Right atrium auricular region (tissue), 2 donors: ENCODE measurements at regions not wholly inside any gene's neighbourhood (a gene's known extent, or its start where the extent isn't known, plus 50 kb on each side); places are given as distances from the start of the nearest gene placed in this dataset.
"Not testable (repeated sequence)": the region's sequence is repeated elsewhere in the genome, so short reads cannot be mapped to it uniquely, and the experiment has no call there.

Experiments
- DNase-seq: peaks from one replicate; pipeline ENCODE4 v3.0.0-alpha.2; 2019; ENCODE audit warnings: low spot score
- H3K27ac ChIP-seq, 2 donors: fragments of 200-600 bp; sonication (generic); 1 replicate in 1 of 2; 2 replicates in 1 of 2; pipeline ENCODE4 v1.5.1; 2016 to 2019
- H3K27me3 ChIP-seq, 2 donors: fragments of 200-600 bp; sonication (generic); one replicate each; pipeline versions ENCODE4 v1.5.1 to v1.6.0; 2017 to 2019
- H3K36me3 ChIP-seq: fragments of 200-600 bp; sonication (generic); one replicate; pipeline ENCODE4 v1.5.1; 2016
- H3K4me1 ChIP-seq, 2 donors: fragments of 200-600 bp; sonication (generic); one replicate each; pipeline versions ENCODE4 v1.5.1 to v1.6.0; 2017 to 2019
- H3K4me3 ChIP-seq, 2 donors: fragments of 200-600 bp; sonication (generic); 1 replicate in 1 of 2; 2 replicates in 1 of 2; pipeline ENCODE4 v1.5.1; 2017 to 2019; ENCODE audit warnings: mild to moderate bottlenecking in 1 of 2, moderate library complexity in 1 of 2
- H3K9me3 ChIP-seq, 2 donors: fragments of 200-600 bp; sonication (generic); one replicate each; pipeline ENCODE4 v1.5.1; 2019
- CTCF ChIP-seq, 2 donors: fragments of 200-600 bp; sonication (generic); IDR thresholded peaks; one replicate each; pipeline ENCODE4 v1.5.1; 2019; ENCODE audit warnings: antibody characterized with exemption in 2 of 2

GRCh38 chr9:103183701-103184171 lies 188.6 kb downstream of the CYLC2 start:
- Histone ChIP-seq H3K27me3 (no peaks in the 10 kb centered on the region), H3K4me3 (no peak overlapping the region), H3K4me1 (no peaks in the 10 kb centered on the region), H3K27ac (no peak overlapping the region), H3K36me3 (no peaks in the 10 kb centered on the region), H3K9me3 (no peaks in the 10 kb centered on the region)
- no peak for TF ChIP-seq CTCF (IDR thresholded peaks at IDR 0.05)
- no peak for DNase-seq

- H3K4me3 ChIP-seq: no peak overlapping the region
- H3K4me1 ChIP-seq: no peaks in the 10 kb centered on the region
- H3K27me3 ChIP-seq: no peaks in the 10 kb centered on the region
- no peak overlapping the region for H3K27ac ChIP-seq
- no peak for DNase-seq
- TF ChIP-seq CTCF (IDR thresholded peaks at IDR 0.05): no peak
- H3K9me3 ChIP-seq: no peaks in the 10 kb centered on the region
- no peaks in the 10 kb centered on the region for H3K36me3 ChIP-seq
Observed at GRCh38 chr9:103186959-103187358, 191.8 kb downstream of the CYLC2 start.

- Histone ChIP-seq H3K4me1 (no peaks in the 10 kb centered on the region), H3K4me3 (no peak overlapping the region), H3K9me3 (no peaks in the 10 kb centered on the region), H3K27ac (no peak overlapping the region), H3K36me3 (no peaks in the 10 kb centered on the region), H3K27me3 (no peaks in the 10 kb centered on the region)
- no peak for TF ChIP-seq CTCF (IDR thresholded peaks at IDR 0.05)
- no peak for DNase-seq
Observed at GRCh38 chr9:103188781-103189350, 193.7 kb downstream of the CYLC2 start.

DNA sequence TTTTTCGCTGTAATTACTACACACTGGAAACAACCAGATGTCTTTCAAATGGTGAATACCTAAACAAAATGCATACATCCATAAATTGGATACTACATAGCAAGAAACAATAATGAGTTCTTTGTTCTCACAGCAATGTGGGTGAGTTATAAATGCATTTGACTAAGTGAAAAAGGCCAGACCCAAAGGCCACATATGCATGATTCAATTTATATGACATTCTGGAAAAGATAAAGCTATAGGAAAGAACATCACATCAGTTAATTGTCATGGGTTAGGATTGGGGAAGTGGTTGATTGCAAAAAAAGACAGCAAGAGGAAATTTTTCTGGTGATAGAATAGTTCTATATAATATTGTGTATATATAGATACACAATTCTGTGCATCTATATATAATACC lies 198.9 kb downstream of the CYLC2 start:
- no peak overlapping the region for H3K4me3 ChIP-seq
- H3K9me3 ChIP-seq: no peaks in the 10 kb centered on the region
- no peaks in the 10 kb centered on the region for H3K4me1 ChIP-seq
- no peak for TF ChIP-seq CTCF (IDR thresholded peaks at IDR 0.05)
- no peak for DNase-seq
- H3K27ac ChIP-seq: no peak overlapping the region
- H3K27me3 ChIP-seq: no peaks in the 10 kb centered on the region
- no peaks in the 10 kb centered on the region for H3K36me3 ChIP-seq

DNA sequence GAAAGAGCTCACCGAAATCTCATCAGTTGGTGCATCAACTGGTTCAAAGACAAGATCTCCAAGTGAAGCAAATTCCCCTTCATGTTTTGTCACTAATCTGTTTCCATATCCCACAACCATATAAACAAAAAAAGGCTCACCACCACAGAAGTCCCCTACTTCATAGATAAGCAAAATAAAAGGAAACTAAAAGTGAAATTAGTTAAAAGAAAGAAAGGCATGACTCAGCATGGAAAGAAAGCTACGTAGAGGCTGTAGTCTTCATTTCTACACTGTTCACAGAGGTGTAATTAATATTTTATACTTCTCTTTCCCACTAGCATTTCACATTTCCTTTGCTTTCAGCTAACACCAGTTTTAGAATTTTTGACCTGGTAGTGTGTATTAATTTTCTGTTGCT lies 208.0 kb downstream of the CYLC2 start:
- DNase-seq: no peak
- no peaks in the 10 kb centered on the region for H3K27me3 ChIP-seq
- no peak for TF ChIP-seq CTCF (IDR thresholded peaks at IDR 0.05)
- H3K27ac ChIP-seq: no peak overlapping the region
- no peaks in the 10 kb centered on the region for H3K9me3 ChIP-seq
- no peaks in the 10 kb centered on the region for H3K4me1 ChIP-seq
- H3K4me3 ChIP-seq: no peak overlapping the region
- no peaks in the 10 kb centered on the region for H3K36me3 ChIP-seq

DNA sequence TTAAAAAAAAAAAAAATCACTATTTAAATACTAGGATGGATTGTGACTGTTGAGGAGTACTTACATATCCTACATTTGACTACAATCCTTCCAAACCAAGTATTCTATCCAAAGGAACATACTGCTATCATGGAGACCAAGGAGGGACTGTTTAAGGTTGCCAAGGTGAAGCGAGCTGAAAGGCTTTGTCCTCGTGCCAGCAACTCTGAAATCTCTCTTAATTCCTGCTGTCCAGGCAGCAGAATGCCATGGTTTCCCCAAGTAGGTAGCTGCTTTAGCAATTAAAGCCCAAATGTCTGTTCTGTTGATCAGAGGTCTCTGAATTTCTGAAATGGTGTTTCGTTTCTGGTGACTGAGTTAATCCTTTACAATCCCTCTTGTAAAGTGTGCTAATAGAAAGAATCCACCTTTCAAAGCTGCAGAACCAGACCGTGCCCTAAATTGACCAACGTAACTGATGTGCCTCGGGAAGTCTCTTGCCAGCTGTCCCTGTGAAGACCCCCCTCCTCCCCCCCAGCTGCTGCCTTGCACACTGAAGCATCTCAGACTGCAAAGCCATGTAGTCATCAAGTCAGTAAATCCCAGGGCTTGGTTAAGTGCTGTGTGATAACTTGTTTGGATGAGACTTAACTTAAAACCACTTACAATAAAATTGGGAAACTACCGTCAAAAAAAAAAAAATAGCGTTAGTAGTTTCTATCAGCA lies 210.9 kb downstream of the CYLC2 start:
- DNase-seq: not testable (repeated sequence)

More for the DNA sequence above, 210.9 kb downstream of the CYLC2 start:
- not testable (repeated sequence) for H3K27me3 ChIP-seq, H3K36me3 ChIP-seq, H3K4me1 ChIP-seq, H3K4me3 ChIP-seq, H3K27ac ChIP-seq
- peaks cover 0 to 18% of the 10 kb centered on the region in 2 donors for H3K9me3 ChIP-seq
